ENCODE measurements at regions not wholly inside any gene's neighbourhood (a gene's known extent, or its start where the extent isn't known, plus 50 kb on each side); places are given as distances from the start of the nearest gene placed in this dataset.

DNA sequence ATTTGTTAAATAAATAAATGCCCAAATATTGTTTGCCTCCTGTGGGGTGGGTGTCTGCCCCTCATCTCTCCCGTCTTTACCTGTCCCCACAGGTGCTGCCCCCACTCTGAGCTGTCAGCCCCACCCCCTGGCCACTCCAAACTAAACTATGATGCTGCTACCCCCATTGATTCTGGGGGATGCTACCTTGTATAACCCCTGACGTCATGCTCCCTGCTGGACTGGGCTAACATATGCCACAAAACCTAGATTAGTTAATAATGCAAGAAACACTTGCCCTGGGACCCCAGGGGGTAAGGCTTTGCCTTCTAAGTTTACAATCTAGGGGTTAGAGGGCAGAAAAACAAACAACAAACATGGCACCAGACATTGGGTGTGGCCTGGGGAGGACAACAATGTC, 58.6 kb downstream of the MSX1 start:
- TF ChIP-seq, protein P1, sequence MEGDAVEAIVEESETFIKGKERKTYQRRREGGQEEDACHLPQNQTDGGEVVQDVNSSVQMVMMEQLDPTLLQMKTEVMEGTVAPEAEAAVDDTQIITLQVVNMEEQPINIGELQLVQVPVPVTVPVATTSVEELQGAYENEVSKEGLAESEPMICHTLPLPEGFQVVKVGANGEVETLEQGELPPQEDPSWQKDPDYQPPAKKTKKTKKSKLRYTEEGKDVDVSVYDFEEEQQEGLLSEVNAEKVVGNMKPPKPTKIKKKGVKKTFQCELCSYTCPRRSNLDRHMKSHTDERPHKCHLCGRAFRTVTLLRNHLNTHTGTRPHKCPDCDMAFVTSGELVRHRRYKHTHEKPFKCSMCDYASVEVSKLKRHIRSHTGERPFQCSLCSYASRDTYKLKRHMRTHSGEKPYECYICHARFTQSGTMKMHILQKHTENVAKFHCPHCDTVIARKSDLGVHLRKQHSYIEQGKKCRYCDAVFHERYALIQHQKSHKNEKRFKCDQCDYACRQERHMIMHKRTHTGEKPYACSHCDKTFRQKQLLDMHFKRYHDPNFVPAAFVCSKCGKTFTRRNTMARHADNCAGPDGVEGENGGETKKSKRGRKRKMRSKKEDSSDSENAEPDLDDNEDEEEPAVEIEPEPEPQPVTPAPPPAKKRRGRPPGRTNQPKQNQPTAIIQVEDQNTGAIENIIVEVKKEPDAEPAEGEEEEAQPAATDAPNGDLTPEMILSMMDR (conservative IDR thresholded peaks at IDR 0.05; ENCODE audit: low read depth, low read length) = no peak
- TF ChIP-seq EZH2 (IDR thresholded peaks at IDR 0.05; ENCODE audit: borderline replicate concordance, low read depth, low read length, poor library complexity, severe bottlenecking) = no peak
